NT2/D1 (cell line): ENCODE measurements at regions not wholly inside any gene's neighbourhood (a gene's known extent, or its start where the extent isn't known, plus 50 kb on each side); places are given as distances from the start of the nearest gene placed in this dataset.

ENCODE experiments used
- YY1 ChIP-seq: IDR thresholded peaks from 2 replicates; pipeline ENCODE4 v1.6.1; 2011; ENCODE audit not compliant: insufficient read length, insufficient read depth
- ZNF274 ChIP-seq: IDR thresholded peaks from 2 replicates; pipeline ENCODE4 v1.6.1; 2011; ENCODE audit warnings: mild to moderate bottlenecking, low read depth, low read length

GRCh38 chr10:88193018-88193417 is 329.6 kb downstream of the PTEN start:
- TF ChIP-seq ZNF274 (no peak), YY1 (no peak)
